GM12878 (cell line): ENCODE measurements at regions not wholly inside any gene's neighbourhood (a gene's known extent, or its start where the extent isn't known, plus 50 kb on each side); places are given as distances from the start of the nearest gene placed in this dataset.

Source experiments
- ATAC-seq: fragments of 200-7000 bp; cut with Tn5 transposase; 3 replicates; pipeline ENCODE4 v1.9.1; 2020; ENCODE audit warnings: mild to moderate bottlenecking, moderate library complexity
- BruUV-seq: library from RNA; stranded (reverse); fragments of 400-500 nt; replicated peaks from 2 replicates; lab custom pipeline; 2021; lab: Mats Ljungman, UMichigan
- CTCF ChIA-PET: fragments of 300-600 bp; sonication (Branson Sonifier 250); formaldehyde crosslinking; extraction: SDS; loops from one replicate; lab custom pipeline; 2021; ENCODE audit warnings: inconsistent platforms; lab: Yijun Ruan, JAX
- POLR2A ChIA-PET: fragments of 350-600 bp; formaldehyde crosslinking; extraction: SDS; loops from one replicate; lab custom pipeline; 2021; ENCODE audit warnings: inconsistent platforms; lab: Charles Lee
- RAD21 ChIA-PET: fragments of 300-600 bp; sonication (Branson Sonifier 250); formaldehyde crosslinking; loops from one replicate; lab custom pipeline; 2023; ENCODE audit warnings: antibody characterized with exemption; ENCODE audit not compliant: unreplicated experiment; lab: Charles Lee
- SMC1A ChIA-PET: fragments of 300-600 bp; sonication (Branson Sonifier 250); formaldehyde crosslinking; loops from one replicate; lab custom pipeline; 2023; ENCODE audit not compliant: unreplicated experiment, uncharacterized antibody; lab: Charles Lee
- DNase-seq: peaks from one replicate; pipeline ENCODE4 v3.0.0-alpha.2; 2011; ENCODE audit warnings: low read depth, low spot score
- FAIRE-seq: peaks from 3 replicates; lab custom pipeline; 2011; peaks lifted over from hg19 to GRCh38; lab: Jason Lieb, UNC
- H2AFZ ChIP-seq: 2 replicates; pipeline ENCODE4 v1.6.0; 2011; ENCODE audit warnings: low read depth, low read length, control low read depth; ENCODE audit not compliant: control insufficient read depth
- H3K27ac ChIP-seq: 2 replicates; pipeline ENCODE4 v1.5.1; 2011; ENCODE audit warnings: control low read depth; ENCODE audit not compliant: control insufficient read depth, insufficient read depth
- H3K27me3 ChIP-seq, 2 experiments: replicated peaks in 1 of 2; 2 replicates each; pipeline versions ENCODE4 v1.6.0 to v1.6.1; 2011; ENCODE audit warnings: low read length in 1 of 2; ENCODE audit not compliant: control insufficient read depth in 2 of 2, insufficient read depth in 2 of 2
- H3K36me3 ChIP-seq, 2 experiments: 2 replicates each; pipeline ENCODE4 v1.5.1; 2011; ENCODE audit warnings: low read length in 1 of 2; ENCODE audit not compliant: control insufficient read depth in 2 of 2, insufficient read depth in 2 of 2
- H3K4me1 ChIP-seq: 2 replicates; pipeline ENCODE4 v1.6.1; 2011; ENCODE audit warnings: mild to moderate bottlenecking, low read length, moderate library complexity, mixed read lengths; ENCODE audit not compliant: control insufficient read depth, insufficient read depth
- H3K4me2 ChIP-seq: 2 replicates; pipeline ENCODE4 v1.6.0; 2011; ENCODE audit warnings: control low read depth; ENCODE audit not compliant: control insufficient read depth, insufficient read depth
- H3K4me3 ChIP-seq: fragments of 200-600 bp; sonication (generic); 2 replicates; pipeline ENCODE4 v1.5.1; 2016
- H3K79me2 ChIP-seq: 2 replicates; pipeline ENCODE4 v1.6.0; 2011; ENCODE audit warnings: low read length; ENCODE audit not compliant: control insufficient read depth, insufficient read depth
- H3K9ac ChIP-seq: 2 replicates; pipeline ENCODE4 v1.8.0; 2011; ENCODE audit warnings: low read length, control low read depth, mixed read lengths; ENCODE audit not compliant: control insufficient read depth, insufficient read depth
- H3K9me3 ChIP-seq: replicated peaks from 3 replicates; pipeline ENCODE4 v1.5.1; 2011; ENCODE audit warnings: mild to moderate bottlenecking, low read length; ENCODE audit not compliant: control insufficient read depth, insufficient read depth
- H4K20me1 ChIP-seq: 2 replicates; pipeline ENCODE4 v1.6.0; 2011; ENCODE audit not compliant: control insufficient read depth, insufficient read depth
- CBFB ChIP-seq: IDR thresholded peaks from 2 replicates; pipeline ENCODE4 v1.6.1; 2016; ENCODE audit warnings: antibody characterized with exemption, low read depth
- E2F8 ChIP-seq: fragments of 450-650 bp; IDR thresholded peaks from 2 replicates; pipeline ENCODE4 v1.6.1; 2018; ENCODE audit warnings: mild to moderate bottlenecking, low read depth, moderate library complexity; ENCODE audit not compliant: partially characterized antibody
- NR2F1 ChIP-seq: fragments of 450-650 bp; conservative IDR thresholded peaks from 2 replicates; pipeline ENCODE4 v1.6.1; 2017; ENCODE audit warnings: mild to moderate bottlenecking
- WGBS: methylation state at CpG from one replicate; pipeline ENCODE4 v1.1.6; 2016; ENCODE audit warnings: low lambda C conversion rate; ENCODE audit not compliant: insufficient replicate concordance, insufficient coverage; ENCODE audit errors: missing lambda C conversion rate; 5-methylcytosine and 5-hydroxymethylcytosine counted together
- in situ Hi-C: fragments of 300-500 bp; cut with MboI; formaldehyde crosslinking; loops from 9 replicates; pipeline ENCODE4 v1.14.3; 2018; ENCODE audit warnings: mixed read lengths
- intact Hi-C: fragments of 100-400 bp; cut with micrococcal nuclease; formaldehyde crosslinking; loops from one replicate; pipeline ENCODE4 v1.14.2; 2022; ENCODE audit not compliant: unreplicated experiment
- TF ChIP-seq, protein P1 (sequence below): fragments of 150-350 bp; IDR thresholded peaks from 2 replicates; pipeline ENCODE4 v1.6.1; 2014; ENCODE audit warnings: mild to moderate bottlenecking, low read depth, low read length
- TF ChIP-seq, protein P2 (sequence below): fragments of 450-650 bp; IDR thresholded peaks from 2 replicates; pipeline ENCODE4 v1.6.1; 2018; ENCODE audit warnings: borderline replicate concordance, mild to moderate bottlenecking; ENCODE audit not compliant: partially characterized antibody

- no TSS peak for BruUV-seq
- 47% methylated on average over 2 of the region's 2 CpGs for WGBS
- in situ Hi-C loops (no loop called here), intact Hi-C loops (no loop called here)
- no peak for FAIRE-seq
- CTCF ChIA-PET, result no interaction called here
- Histone ChIP-seq H2AFZ (no peak overlapping the region), H4K20me1 (no peaks in the 10 kb centered on the region), H3K4me2 (no peak overlapping the region), H3K4me3 (no peak overlapping the region), H3K27me3 (no peaks in the 10 kb centered on the region), H3K79me2 (no peaks in the 10 kb centered on the region), H3K9me3 (no peaks in the 10 kb centered on the region), H3K4me1 (no peaks in the 10 kb centered on the region), H3K36me3 (no peaks in the 10 kb centered on the region), H3K9ac (no peak overlapping the region)
- ATAC-seq, result no peak
- POLR2A ChIA-PET, result no interaction called here
- no peak for DNase-seq
- SMC1A ChIA-PET, result interaction anchor here (1.0 kb wide), 1 partner anchor 10 kb away, joined by 3 read pairs; no protein-coding TSS in a partner anchor
- TF ChIP-seq, protein P1, sequence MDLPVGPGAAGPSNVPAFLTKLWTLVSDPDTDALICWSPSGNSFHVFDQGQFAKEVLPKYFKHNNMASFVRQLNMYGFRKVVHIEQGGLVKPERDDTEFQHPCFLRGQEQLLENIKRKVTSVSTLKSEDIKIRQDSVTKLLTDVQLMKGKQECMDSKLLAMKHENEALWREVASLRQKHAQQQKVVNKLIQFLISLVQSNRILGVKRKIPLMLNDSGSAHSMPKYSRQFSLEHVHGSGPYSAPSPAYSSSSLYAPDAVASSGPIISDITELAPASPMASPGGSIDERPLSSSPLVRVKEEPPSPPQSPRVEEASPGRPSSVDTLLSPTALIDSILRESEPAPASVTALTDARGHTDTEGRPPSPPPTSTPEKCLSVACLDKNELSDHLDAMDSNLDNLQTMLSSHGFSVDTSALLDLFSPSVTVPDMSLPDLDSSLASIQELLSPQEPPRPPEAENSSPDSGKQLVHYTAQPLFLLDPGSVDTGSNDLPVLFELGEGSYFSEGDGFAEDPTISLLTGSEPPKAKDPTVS, result no peak
- TF ChIP-seq CBFB (no peak), NR2F1 (no peak), E2F8 (no peak)
- TF ChIP-seq, protein P2, sequence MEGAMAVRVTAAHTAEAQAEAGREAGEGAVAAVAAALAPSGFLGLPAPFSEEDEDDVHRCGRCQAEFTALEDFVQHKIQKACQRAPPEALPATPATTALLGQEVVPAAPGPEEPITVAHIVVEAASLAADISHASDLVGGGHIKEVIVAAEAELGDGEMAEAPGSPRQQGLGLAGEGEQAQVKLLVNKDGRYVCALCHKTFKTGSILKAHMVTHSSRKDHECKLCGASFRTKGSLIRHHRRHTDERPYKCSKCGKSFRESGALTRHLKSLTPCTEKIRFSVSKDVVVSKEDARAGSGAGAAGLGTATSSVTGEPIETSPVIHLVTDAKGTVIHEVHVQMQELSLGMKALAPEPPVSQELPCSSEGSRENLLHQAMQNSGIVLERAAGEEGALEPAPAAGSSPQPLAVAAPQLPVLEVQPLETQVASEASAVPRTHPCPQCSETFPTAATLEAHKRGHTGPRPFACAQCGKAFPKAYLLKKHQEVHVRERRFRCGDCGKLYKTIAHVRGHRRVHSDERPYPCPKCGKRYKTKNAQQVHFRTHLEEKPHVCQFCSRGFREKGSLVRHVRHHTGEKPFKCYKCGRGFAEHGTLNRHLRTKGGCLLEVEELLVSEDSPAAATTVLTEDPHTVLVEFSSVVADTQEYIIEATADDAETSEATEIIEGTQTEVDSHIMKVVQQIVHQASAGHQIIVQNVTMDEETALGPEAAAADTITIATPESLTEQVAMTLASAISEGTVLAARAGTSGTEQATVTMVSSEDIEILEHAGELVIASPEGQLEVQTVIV, result no peak
- TF ChIP-seq, all 136 proteins: peak for 0
- RAD21 ChIA-PET, result no interaction called here
- H3K27ac ChIP-seq, result no peak overlapping the region
Measured at GRCh38 chr4:164138521-164138920, 615.4 kb upstream of the SMIM31 start.
